ENCODE measurements at regions not wholly inside any gene's neighbourhood (a gene's known extent, or its start where the extent isn't known, plus 50 kb on each side); places are given as distances from the start of the nearest gene placed in this dataset.

DNA sequence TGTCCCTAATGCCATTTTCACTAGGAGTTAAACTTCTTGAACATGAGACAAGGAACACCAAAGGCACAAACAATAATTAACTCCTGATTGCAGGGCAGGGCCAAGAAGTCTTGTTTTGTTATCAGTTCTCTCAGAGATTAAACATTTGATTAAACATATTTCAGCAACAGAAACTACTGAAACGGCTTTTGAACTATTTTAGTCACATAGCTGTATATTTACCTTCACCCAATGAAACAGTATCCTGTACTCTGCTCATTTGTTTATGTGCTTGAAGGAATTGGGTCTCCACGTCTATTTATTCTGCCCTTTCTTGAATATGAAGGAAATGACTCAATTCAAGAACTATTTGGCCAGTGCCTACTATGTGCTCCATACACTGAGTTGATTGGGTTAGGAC is 51.3 kb upstream of the PTCSC3 start:
- TF ChIP-seq NRF1 (IDR thresholded peaks at IDR 0.05; ENCODE audit: low read depth, low read length), result no peak
- TF ChIP-seq, protein P1, sequence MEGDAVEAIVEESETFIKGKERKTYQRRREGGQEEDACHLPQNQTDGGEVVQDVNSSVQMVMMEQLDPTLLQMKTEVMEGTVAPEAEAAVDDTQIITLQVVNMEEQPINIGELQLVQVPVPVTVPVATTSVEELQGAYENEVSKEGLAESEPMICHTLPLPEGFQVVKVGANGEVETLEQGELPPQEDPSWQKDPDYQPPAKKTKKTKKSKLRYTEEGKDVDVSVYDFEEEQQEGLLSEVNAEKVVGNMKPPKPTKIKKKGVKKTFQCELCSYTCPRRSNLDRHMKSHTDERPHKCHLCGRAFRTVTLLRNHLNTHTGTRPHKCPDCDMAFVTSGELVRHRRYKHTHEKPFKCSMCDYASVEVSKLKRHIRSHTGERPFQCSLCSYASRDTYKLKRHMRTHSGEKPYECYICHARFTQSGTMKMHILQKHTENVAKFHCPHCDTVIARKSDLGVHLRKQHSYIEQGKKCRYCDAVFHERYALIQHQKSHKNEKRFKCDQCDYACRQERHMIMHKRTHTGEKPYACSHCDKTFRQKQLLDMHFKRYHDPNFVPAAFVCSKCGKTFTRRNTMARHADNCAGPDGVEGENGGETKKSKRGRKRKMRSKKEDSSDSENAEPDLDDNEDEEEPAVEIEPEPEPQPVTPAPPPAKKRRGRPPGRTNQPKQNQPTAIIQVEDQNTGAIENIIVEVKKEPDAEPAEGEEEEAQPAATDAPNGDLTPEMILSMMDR (IDR thresholded peaks at IDR 0.05), result no peak
- no peak for TF ChIP-seq TAF1 (IDR thresholded peaks at IDR 0.05; ENCODE audit: borderline replicate concordance, low read depth, low read length)
- no peak for TF ChIP-seq SMC3 (IDR thresholded peaks at IDR 0.05; ENCODE audit: low read depth, low read length)
- TF ChIP-seq NFIC (IDR thresholded peaks at IDR 0.05; ENCODE audit: borderline replicate concordance), result no peak
- TF ChIP-seq, protein P2, sequence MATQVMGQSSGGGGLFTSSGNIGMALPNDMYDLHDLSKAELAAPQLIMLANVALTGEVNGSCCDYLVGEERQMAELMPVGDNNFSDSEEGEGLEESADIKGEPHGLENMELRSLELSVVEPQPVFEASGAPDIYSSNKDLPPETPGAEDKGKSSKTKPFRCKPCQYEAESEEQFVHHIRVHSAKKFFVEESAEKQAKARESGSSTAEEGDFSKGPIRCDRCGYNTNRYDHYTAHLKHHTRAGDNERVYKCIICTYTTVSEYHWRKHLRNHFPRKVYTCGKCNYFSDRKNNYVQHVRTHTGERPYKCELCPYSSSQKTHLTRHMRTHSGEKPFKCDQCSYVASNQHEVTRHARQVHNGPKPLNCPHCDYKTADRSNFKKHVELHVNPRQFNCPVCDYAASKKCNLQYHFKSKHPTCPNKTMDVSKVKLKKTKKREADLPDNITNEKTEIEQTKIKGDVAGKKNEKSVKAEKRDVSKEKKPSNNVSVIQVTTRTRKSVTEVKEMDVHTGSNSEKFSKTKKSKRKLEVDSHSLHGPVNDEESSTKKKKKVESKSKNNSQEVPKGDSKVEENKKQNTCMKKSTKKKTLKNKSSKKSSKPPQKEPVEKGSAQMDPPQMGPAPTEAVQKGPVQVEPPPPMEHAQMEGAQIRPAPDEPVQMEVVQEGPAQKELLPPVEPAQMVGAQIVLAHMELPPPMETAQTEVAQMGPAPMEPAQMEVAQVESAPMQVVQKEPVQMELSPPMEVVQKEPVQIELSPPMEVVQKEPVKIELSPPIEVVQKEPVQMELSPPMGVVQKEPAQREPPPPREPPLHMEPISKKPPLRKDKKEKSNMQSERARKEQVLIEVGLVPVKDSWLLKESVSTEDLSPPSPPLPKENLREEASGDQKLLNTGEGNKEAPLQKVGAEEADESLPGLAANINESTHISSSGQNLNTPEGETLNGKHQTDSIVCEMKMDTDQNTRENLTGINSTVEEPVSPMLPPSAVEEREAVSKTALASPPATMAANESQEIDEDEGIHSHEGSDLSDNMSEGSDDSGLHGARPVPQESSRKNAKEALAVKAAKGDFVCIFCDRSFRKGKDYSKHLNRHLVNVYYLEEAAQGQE (IDR thresholded peaks at IDR 0.05; ENCODE audit: low read depth, low read length), result no peak
- TF ChIP-seq FOXM1 (IDR thresholded peaks at IDR 0.05; ENCODE audit: low read depth), result no peak
- no peak for TF ChIP-seq YY1 (IDR thresholded peaks at IDR 0.05; ENCODE audit: low read depth)
- no peak for TF ChIP-seq GABPA (IDR thresholded peaks at IDR 0.05; ENCODE audit: low read depth)
- TF ChIP-seq, protein P3, sequence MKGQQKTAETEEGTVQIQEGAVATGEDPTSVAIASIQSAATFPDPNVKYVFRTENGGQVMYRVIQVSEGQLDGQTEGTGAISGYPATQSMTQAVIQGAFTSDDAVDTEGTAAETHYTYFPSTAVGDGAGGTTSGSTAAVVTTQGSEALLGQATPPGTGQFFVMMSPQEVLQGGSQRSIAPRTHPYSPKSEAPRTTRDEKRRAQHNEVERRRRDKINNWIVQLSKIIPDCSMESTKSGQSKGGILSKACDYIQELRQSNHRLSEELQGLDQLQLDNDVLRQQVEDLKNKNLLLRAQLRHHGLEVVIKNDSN (IDR thresholded peaks at IDR 0.05; ENCODE audit: borderline replicate concordance, low read depth), result no peak
- no peak for TF ChIP-seq TCF12 (IDR thresholded peaks at IDR 0.05)
- TF ChIP-seq TEAD4 (IDR thresholded peaks at IDR 0.05; ENCODE audit: borderline replicate concordance, insufficient read depth), result no peak
- TF ChIP-seq, protein P4, sequence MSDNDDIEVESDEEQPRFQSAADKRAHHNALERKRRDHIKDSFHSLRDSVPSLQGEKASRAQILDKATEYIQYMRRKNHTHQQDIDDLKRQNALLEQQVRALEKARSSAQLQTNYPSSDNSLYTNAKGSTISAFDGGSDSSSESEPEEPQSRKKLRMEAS (IDR thresholded peaks at IDR 0.05; ENCODE audit: low read depth), result no peak
